ENCODE measurements at regions not wholly inside any gene's neighbourhood (a gene's known extent, or its start where the extent isn't known, plus 50 kb on each side); places are given as distances from the start of the nearest gene placed in this dataset.

DNA sequence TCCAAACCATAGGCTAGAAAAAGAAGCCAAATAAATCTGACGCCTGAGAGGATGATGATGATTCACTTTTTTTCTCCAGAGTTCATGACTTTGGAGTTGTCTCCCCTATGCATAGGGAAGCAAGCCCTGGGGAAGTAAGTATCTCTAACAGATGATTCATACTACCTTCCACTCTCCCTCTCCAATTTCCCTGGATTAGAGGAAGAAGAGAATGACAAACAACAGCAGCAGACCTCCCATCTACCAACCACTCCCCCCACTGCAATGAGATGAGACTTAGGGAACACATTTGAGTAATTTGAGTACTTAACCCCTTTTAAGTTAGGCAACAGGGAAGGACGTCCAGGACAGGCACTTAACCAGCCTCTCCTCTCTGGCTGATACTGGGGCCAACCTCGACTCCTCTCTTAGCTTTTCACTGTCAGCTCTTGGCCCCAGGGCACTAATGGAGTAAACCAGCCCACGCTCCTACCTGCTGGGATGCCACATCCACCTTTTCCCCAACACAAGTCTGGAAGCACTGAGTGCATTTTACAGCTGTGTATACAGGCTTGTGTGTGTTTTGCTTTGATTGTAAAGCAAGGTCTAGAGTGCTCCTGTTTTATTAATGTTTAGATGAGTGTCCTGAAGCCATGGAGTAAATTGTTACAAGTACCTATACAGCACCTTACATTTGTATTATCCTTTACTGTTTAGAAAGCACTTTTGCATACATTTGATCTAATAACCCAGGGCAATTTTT lies 180.7 kb downstream of the PHLDA1 start:
- TF ChIP-seq, protein P1, sequence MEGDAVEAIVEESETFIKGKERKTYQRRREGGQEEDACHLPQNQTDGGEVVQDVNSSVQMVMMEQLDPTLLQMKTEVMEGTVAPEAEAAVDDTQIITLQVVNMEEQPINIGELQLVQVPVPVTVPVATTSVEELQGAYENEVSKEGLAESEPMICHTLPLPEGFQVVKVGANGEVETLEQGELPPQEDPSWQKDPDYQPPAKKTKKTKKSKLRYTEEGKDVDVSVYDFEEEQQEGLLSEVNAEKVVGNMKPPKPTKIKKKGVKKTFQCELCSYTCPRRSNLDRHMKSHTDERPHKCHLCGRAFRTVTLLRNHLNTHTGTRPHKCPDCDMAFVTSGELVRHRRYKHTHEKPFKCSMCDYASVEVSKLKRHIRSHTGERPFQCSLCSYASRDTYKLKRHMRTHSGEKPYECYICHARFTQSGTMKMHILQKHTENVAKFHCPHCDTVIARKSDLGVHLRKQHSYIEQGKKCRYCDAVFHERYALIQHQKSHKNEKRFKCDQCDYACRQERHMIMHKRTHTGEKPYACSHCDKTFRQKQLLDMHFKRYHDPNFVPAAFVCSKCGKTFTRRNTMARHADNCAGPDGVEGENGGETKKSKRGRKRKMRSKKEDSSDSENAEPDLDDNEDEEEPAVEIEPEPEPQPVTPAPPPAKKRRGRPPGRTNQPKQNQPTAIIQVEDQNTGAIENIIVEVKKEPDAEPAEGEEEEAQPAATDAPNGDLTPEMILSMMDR (IDR thresholded peaks at IDR 0.05): no peak
- TF ChIP-seq POLR2A (IDR thresholded peaks at IDR 0.05): no peak
- Histone ChIP-seq H3K4me1 (peaks cover 4% of the 10 kb centered on the region), H3K27ac (no peak overlapping the region), H3K4me3 (no peak overlapping the region), H3K36me3 (replicated peaks in 1 of 2; ENCODE audit: insufficient read depth in 1 of 2, low read depth in 2 of 2) (no peaks in the 10 kb centered on the region), H3K27me3 (no peaks in the 10 kb centered on the region), H3K9me3 (no peaks in the 10 kb centered on the region)
- no peak for DNase-seq
- intact Hi-C loops (cut with DNase I): no loop called here
- WGBS, 2 donors: 58 to 66% methylated on average over 4 of the region's 4 CpGs
- ATAC-seq: no peak

DNA sequence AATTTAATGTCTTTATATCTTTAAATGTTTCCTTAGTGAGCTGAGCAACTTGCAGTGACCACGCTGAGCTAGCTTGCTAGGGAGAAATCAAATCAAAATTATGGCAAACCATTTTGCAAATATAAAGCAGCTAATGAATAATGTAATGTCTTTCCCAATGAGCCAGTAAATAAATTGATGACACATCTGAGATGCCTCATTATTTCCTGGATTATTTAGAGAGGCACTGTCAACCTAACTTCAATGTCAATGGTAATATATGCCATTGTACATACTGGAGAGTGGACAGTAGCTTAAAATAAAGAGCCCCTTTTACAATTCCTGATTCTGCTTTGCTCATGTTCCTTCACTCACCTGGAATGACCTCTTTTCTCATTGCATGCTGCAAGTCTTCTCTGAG lies 182.6 kb downstream of the PHLDA1 start:
- no peak overlapping the region for H3K27ac ChIP-seq

DNA sequence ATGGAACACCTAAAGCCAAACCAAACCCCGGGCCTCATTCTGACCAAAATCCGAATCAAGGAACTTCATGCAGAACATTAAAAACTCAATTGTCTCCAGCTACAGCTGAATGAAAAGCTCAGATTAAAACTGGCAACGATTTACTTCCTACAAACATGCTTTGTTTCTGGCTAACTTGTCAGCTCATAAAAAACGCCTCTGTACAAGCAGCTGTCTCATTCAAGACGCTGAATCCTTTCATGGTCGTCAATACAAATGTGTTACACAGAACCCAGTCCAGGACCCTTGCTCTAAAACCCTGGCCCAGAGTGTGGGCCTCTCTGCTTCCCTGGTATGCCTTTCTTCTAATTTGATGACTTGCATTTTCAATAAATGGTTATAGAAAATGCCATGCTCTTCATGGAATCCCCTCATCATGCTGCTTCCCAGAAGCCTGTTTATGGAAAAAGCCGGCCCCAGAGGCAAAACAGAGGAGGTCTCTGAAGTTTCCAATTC lies 183.1 kb downstream of the PHLDA1 start:
- ATAC-seq: no peak
- WGBS, 2 donors: 54 to 64% methylated on average over 7 of the region's 7 CpGs
- Histone ChIP-seq H3K4me1 (no peaks in the 10 kb centered on the region), H3K36me3 (replicated peaks in 1 of 2; ENCODE audit: insufficient read depth in 1 of 2, low read depth in 2 of 2) (no peaks in the 10 kb centered on the region), H3K27ac (no peak overlapping the region), H3K4me3 (no peak overlapping the region), H3K9me3 (no peaks in the 10 kb centered on the region), H3K27me3 (no peaks in the 10 kb centered on the region)
- no peak for TF ChIP-seq POLR2A (IDR thresholded peaks at IDR 0.05)
- TF ChIP-seq, protein P1 (IDR thresholded peaks at IDR 0.05): no peak
- no peak for DNase-seq
- intact Hi-C loops (cut with DNase I): no loop called here

More for the DNA sequence above, 182.6 kb downstream of the PHLDA1 start:
- Histone ChIP-seq H3K4me3 (no peak overlapping the region), H3K36me3 (replicated peaks in 1 of 2; ENCODE audit: insufficient read depth in 1 of 2, low read depth in 2 of 2) (no peaks in the 10 kb centered on the region), H3K27me3 (no peaks in the 10 kb centered on the region), H3K9me3 (no peaks in the 10 kb centered on the region), H3K4me1 (peaks cover 4% of the 10 kb centered on the region)
- TF ChIP-seq, protein P1 (IDR thresholded peaks at IDR 0.05): no peak
- TF ChIP-seq POLR2A (IDR thresholded peaks at IDR 0.05): no peak
- DNase-seq (no peak), ATAC-seq (no peak)
- intact Hi-C loops (cut with DNase I): no loop called here
- WGBS, 2 donors: 41 to 79% methylated on average over 1 of the region's 1 CpG

DNA sequence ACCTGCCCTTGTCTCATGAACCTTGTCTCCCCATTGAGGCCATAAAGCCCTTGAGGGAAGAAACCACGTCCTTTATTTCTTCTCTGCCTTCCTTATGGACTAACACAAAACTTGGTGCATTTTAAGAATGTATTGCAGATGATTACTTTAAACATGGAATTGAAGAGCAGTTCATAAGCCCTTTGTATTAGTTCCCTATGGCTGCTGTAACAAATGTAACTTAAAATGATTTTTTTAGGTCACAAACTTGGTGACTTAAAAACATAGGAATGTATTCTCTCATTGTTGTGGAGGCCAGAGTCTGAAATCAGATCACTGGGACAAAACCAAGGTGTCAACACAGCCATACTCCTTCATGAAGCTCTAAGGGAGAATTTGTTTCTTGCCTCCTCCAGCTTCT lies 185.5 kb downstream of the PHLDA1 start:
- ATAC-seq: no peak
- no peaks in the 10 kb centered on the region for H3K27me3 ChIP-seq

More for the DNA sequence above, 185.5 kb downstream of the PHLDA1 start:
- whole genome bisulfite sequencing, 2 donors: 91 to 94% methylated on average over 1 of the region's 1 CpG
- Histone ChIP-seq H3K36me3 (replicated peaks in 1 of 2; ENCODE audit: insufficient read depth in 1 of 2, low read depth in 2 of 2) (no peaks in the 10 kb centered on the region), H3K4me3 (no peak overlapping the region), H3K27ac (no peak overlapping the region), H3K9me3 (no peaks in the 10 kb centered on the region), H3K4me1 (no peaks in the 10 kb centered on the region)
- TF ChIP-seq, protein P1 (IDR thresholded peaks at IDR 0.05): no peak
- no peak for TF ChIP-seq POLR2A (IDR thresholded peaks at IDR 0.05)
- DNase-seq: no peak
- intact Hi-C loops (cut with DNase I): no loop called here

Measured in body of pancreas (tissue), 4 donors.